Liver (tissue), 8 donors: ENCODE measurements at regions not wholly inside any gene's neighbourhood (a gene's known extent, or its start where the extent isn't known, plus 50 kb on each side); places are given as distances from the start of the nearest gene placed in this dataset.

Source experiments
- DNase-seq: peaks from one replicate; pipeline ENCODE4 v3.0.0-alpha.2; 2017; ENCODE audit warnings: low spot score
- H3K27ac ChIP-seq, 2 donors: one replicate each; pipeline ENCODE4 v1.7.0; 2013; ENCODE audit warnings: inconsistent platforms in 2 of 2, low read length in 2 of 2, control low read depth in 1 of 2, low read depth in 1 of 2, mild to moderate bottlenecking in 1 of 2
- H3K27me3 ChIP-seq, 4 donors: one replicate each; pipeline versions ENCODE4 v1.6.1 to v1.7.0; 2013; ENCODE audit warnings: low read length in 3 of 4, inconsistent platforms in 1 of 4, mild to moderate bottlenecking in 1 of 4, moderate library complexity in 1 of 4; ENCODE audit not compliant: control insufficient read depth in 4 of 4, insufficient read depth in 4 of 4
- H3K36me3 ChIP-seq, 4 donors: one replicate each; pipeline versions ENCODE4 v1.6.1 to v1.7.0; 2013; ENCODE audit warnings: low read length in 3 of 4, mild to moderate bottlenecking in 3 of 4, low read depth in 1 of 4, moderate library complexity in 1 of 4; ENCODE audit not compliant: control insufficient read depth in 4 of 4, insufficient read depth in 3 of 4
- H3K4me1 ChIP-seq, 4 donors: one replicate each; pipeline versions ENCODE4 v1.6.1 to v1.7.0; 2013; ENCODE audit warnings: low read length in 3 of 4, mild to moderate bottlenecking in 3 of 4, moderate library complexity in 1 of 4; ENCODE audit not compliant: control insufficient read depth in 4 of 4, insufficient read depth in 4 of 4
- H3K4me3 ChIP-seq, 3 donors: one replicate each; pipeline versions ENCODE4 v1.6.1 to v1.7.0; 2013; ENCODE audit warnings: low read length in 3 of 3, control low read depth in 1 of 3, low read depth in 1 of 3, mild to moderate bottlenecking in 1 of 3
- H3K9ac ChIP-seq, 2 donors: one replicate each; pipeline ENCODE4 v1.7.0; 2013; ENCODE audit warnings: low read length in 2 of 2, mild to moderate bottlenecking in 2 of 2, moderate library complexity in 2 of 2, control low read depth in 1 of 2, low read depth in 1 of 2
- H3K9me3 ChIP-seq, 4 donors: one replicate each; pipeline versions ENCODE4 v1.6.1 to v1.7.0; 2013; ENCODE audit warnings: low read length in 3 of 4; ENCODE audit not compliant: control insufficient read depth in 4 of 4
- ATF3 ChIP-seq: IDR thresholded peaks from 2 replicates; pipeline ENCODE4 v1.6.1; 2016; ENCODE audit warnings: antibody characterized with exemption
- CTCF ChIP-seq: fragments of 150-350 bp; IDR thresholded peaks from 2 replicates; pipeline ENCODE4 v1.5.1; 2017; ENCODE audit warnings: improper control_type of control experiment, low read depth, low read length; ENCODE audit not compliant: missing input control
- FOXA1 ChIP-seq: IDR thresholded peaks from 2 replicates; pipeline ENCODE4 v1.6.1; 2016; ENCODE audit warnings: antibody characterized with exemption
- FOXA2 ChIP-seq: IDR thresholded peaks from 2 replicates; pipeline ENCODE4 v1.6.1; 2016; ENCODE audit warnings: antibody characterized with exemption
- GABPA ChIP-seq, 2 donors: IDR thresholded peaks in 1 of 2; conservative IDR thresholded peaks in 1 of 2; 2 replicates each; pipeline ENCODE4 v1.6.1; 2016; ENCODE audit warnings: antibody characterized with exemption in 2 of 2, mild to moderate bottlenecking in 1 of 2, moderate library complexity in 1 of 2
- HNF4A ChIP-seq, 2 donors: conservative IDR thresholded peaks; 2 replicates each; pipeline ENCODE4 v1.6.1; 2016; ENCODE audit warnings: antibody characterized with exemption in 2 of 2, mild to moderate bottlenecking in 2 of 2
- HNF4G ChIP-seq: IDR thresholded peaks from 2 replicates; pipeline ENCODE4 v1.6.1; 2016; ENCODE audit warnings: antibody characterized with exemption
- JUND ChIP-seq, 2 donors: IDR thresholded peaks; 2 replicates each; pipeline ENCODE4 v1.6.1; 2016; ENCODE audit warnings: antibody characterized with exemption in 2 of 2
- MAX ChIP-seq: IDR thresholded peaks from 2 replicates; pipeline ENCODE4 v1.6.1; 2016; ENCODE audit warnings: antibody characterized with exemption
- NR2F2 ChIP-seq: IDR thresholded peaks from 2 replicates; pipeline ENCODE4 v1.6.1; 2016; ENCODE audit warnings: antibody characterized with exemption
- RXRA ChIP-seq, 2 donors: IDR thresholded peaks; 2 replicates each; pipeline ENCODE4 v1.6.1; 2017 to 2018; ENCODE audit warnings: antibody characterized with exemption in 2 of 2, mild to moderate bottlenecking in 1 of 2
- SP1 ChIP-seq: IDR thresholded peaks from 2 replicates; pipeline ENCODE4 v1.6.1; 2018; ENCODE audit warnings: antibody characterized with exemption, mild to moderate bottlenecking
- TAF1 ChIP-seq: conservative IDR thresholded peaks from 2 replicates; pipeline ENCODE4 v1.6.1; 2016; ENCODE audit warnings: antibody characterized with exemption, mild to moderate bottlenecking
- ZBTB33 ChIP-seq: IDR thresholded peaks from 2 replicates; pipeline ENCODE4 v1.6.1; 2016; ENCODE audit warnings: antibody characterized with exemption
- WGBS: extraction: QIAGEN DNeasy Blood & Tissue Kit; methylation state at CpG from one replicate; pipeline ENCODE4 v1.1.7; 2013; 5-methylcytosine and 5-hydroxymethylcytosine counted together
- donor health status: healthy.
- donor health status: healthy.
- donor health status: healthy.
- donor health status: healthy.
- donor health status: healthy.

- TF ChIP-seq CTCF (no peak), ZBTB33 (no peak), RXRA (IDR thresholded peaks at IDR 0.05) (no peak), SP1 (no peak), JUND (IDR thresholded peaks at IDR 0.05) (no peak)
These were observed 134.1 kb upstream of the COL8A1 start (continued) for GRCh38 chr3:99504258-99504657.

- Histone ChIP-seq H3K27me3 (no peaks in the 10 kb centered on the region), H3K4me1 (no peaks in the 10 kb centered on the region), H3K36me3 (no peaks in the 10 kb centered on the region), H3K9ac (no peak overlapping the region), H3K27ac (no peak overlapping the region), H3K9me3 (no peaks in the 10 kb centered on the region), H3K4me3 (no peak overlapping the region)
- no peak for DNase-seq
- TF ChIP-seq RXRA (IDR thresholded peaks at IDR 0.05) (no peak), FOXA2 (no peak), MAX (no peak), TAF1 (no peak), SP1 (no peak)
- WGBS = 73% methylated on average over 3 of the region's 3 CpGs
These were observed 135.0 kb upstream of the COL8A1 start for GRCh38 chr3:99503350-99503749.

- Histone ChIP-seq H3K9me3 (no peaks in the 10 kb centered on the region), H3K27ac (no peak overlapping the region), H3K9ac (no peak overlapping the region), H3K36me3 (no peaks in the 10 kb centered on the region), H3K4me1 (no peaks in the 10 kb centered on the region), H3K4me3 (no peak overlapping the region), H3K27me3 (no peaks in the 10 kb centered on the region)
- TF ChIP-seq TAF1 (no peak), MAX (no peak), SP1 (no peak), GABPA (IDR thresholded peaks at IDR 0.05 in 1 of 2, conservative IDR thresholded peaks at IDR 0.05 in 1 of 2) (no peak), ATF3 (no peak), JUND (IDR thresholded peaks at IDR 0.05) (no peak), HNF4A (conservative IDR thresholded peaks at IDR 0.05) (no peak), HNF4G (no peak), FOXA2 (no peak), FOXA1 (no peak), RXRA (IDR thresholded peaks at IDR 0.05) (no peak), NR2F2 (no peak)
- DNase-seq = no peak
- 72% methylated on average over 1 of the region's 1 CpG for WGBS
These were observed 135.5 kb upstream of the COL8A1 start for GRCh38 chr3:99502871-99503270.
